ENCODE measurements at regions not wholly inside any gene's neighbourhood (a gene's known extent, or its start where the extent isn't known, plus 50 kb on each side); places are given as distances from the start of the nearest gene placed in this dataset.
"Not testable (repeated sequence)": the region's sequence is repeated elsewhere in the genome, so short reads cannot be mapped to it uniquely, and the experiment has no call there.

GRCh38 chr2:36002941-36003340, 352.6 kb upstream of the CRIM1 start:
- TF ChIP-seq ZNF274 (IDR thresholded peaks at IDR 0.05; ENCODE audit: low read depth, low read length) = no peak
- H3K4me3 ChIP-seq (ENCODE audit: low read length) = no peak overlapping the region

GRCh38 chr2:35997488-35997887, 358.1 kb upstream of the CRIM1 start:
- H3K4me3 ChIP-seq (ENCODE audit: low read length) = no peak overlapping the region
- TF ChIP-seq ZNF274 (IDR thresholded peaks at IDR 0.05; ENCODE audit: low read depth, low read length) = no peak

GRCh38 chr2:35989503-35989902, 366.1 kb upstream of the CRIM1 start:
- TF ChIP-seq ZNF274 (IDR thresholded peaks at IDR 0.05; ENCODE audit: low read depth, low read length) = no peak
- no peak overlapping the region for H3K4me3 ChIP-seq (ENCODE audit: low read length)

- no peak overlapping the region for H3K4me3 ChIP-seq (ENCODE audit: low read length)
- TF ChIP-seq ZNF274 (IDR thresholded peaks at IDR 0.05; ENCODE audit: low read depth, low read length) = no peak
These were observed 366.5 kb upstream of the CRIM1 start for GRCh38 chr2:35989040-35989439.

GRCh38 chr2:35986871-35987270, 368.7 kb upstream of the CRIM1 start:
- no peak overlapping the region for H3K4me3 ChIP-seq (ENCODE audit: low read length)
- TF ChIP-seq ZNF274 (IDR thresholded peaks at IDR 0.05; ENCODE audit: low read depth, low read length) = no peak

- H3K4me3 ChIP-seq (ENCODE audit: low read length) = no peak overlapping the region
- no peak for TF ChIP-seq ZNF274 (IDR thresholded peaks at IDR 0.05; ENCODE audit: low read depth, low read length)
These were observed 377.4 kb upstream of the CRIM1 start for GRCh38 chr2:35978218-35978617.

- H3K4me3 ChIP-seq (ENCODE audit: low read length) = no peak overlapping the region
- no peak for TF ChIP-seq ZNF274 (IDR thresholded peaks at IDR 0.05; ENCODE audit: low read depth, low read length)
These were observed 379.0 kb upstream of the CRIM1 start for GRCh38 chr2:35976611-35977010.

GRCh38 chr2:35973737-35974132, 381.8 kb upstream of the CRIM1 start:
- TF ChIP-seq ZNF274 (IDR thresholded peaks at IDR 0.05; ENCODE audit: low read depth, low read length) = no peak
- H3K4me3 ChIP-seq (ENCODE audit: low read length) = no peak overlapping the region

- H3K4me3 ChIP-seq (ENCODE audit: low read length) = no peak overlapping the region
- TF ChIP-seq ZNF274 (IDR thresholded peaks at IDR 0.05; ENCODE audit: low read depth, low read length) = no peak
These were observed 382.3 kb upstream of the CRIM1 start for GRCh38 chr2:35973132-35973736.

- H3K4me3 ChIP-seq (ENCODE audit: low read length) = no peak overlapping the region
- TF ChIP-seq ZNF274 (IDR thresholded peaks at IDR 0.05; ENCODE audit: low read depth, low read length) = no peak
These were observed 391.8 kb upstream of the CRIM1 start for GRCh38 chr2:35963824-35964223.

- H3K4me3 ChIP-seq (ENCODE audit: low read length) = no peak overlapping the region
- TF ChIP-seq ZNF274 (IDR thresholded peaks at IDR 0.05; ENCODE audit: low read depth, low read length) = no peak
These were observed 392.2 kb upstream of the CRIM1 start for GRCh38 chr2:35963357-35963756.

- TF ChIP-seq ZNF274 (IDR thresholded peaks at IDR 0.05; ENCODE audit: low read depth, low read length) = no peak
- H3K4me3 ChIP-seq (ENCODE audit: low read length) = no peak overlapping the region
These were observed 392.9 kb upstream of the CRIM1 start for GRCh38 chr2:35962585-35963146.

GRCh38 chr2:35960596-35960995, 395.0 kb upstream of the CRIM1 start:
- H3K4me3 ChIP-seq (ENCODE audit: low read length) = no peak overlapping the region
- TF ChIP-seq ZNF274 (IDR thresholded peaks at IDR 0.05; ENCODE audit: low read depth, low read length) = no peak

- H3K4me3 ChIP-seq (ENCODE audit: low read length) = not testable (repeated sequence)
These were observed 398.5 kb upstream of the CRIM1 start for GRCh38 chr2:35957053-35957452.

GRCh38 chr2:35946478-35946877, 409.1 kb upstream of the CRIM1 start:
- TF ChIP-seq ZNF274 (IDR thresholded peaks at IDR 0.05; ENCODE audit: low read depth, low read length) = no peak
- H3K4me3 ChIP-seq (ENCODE audit: low read length) = no peak overlapping the region

- TF ChIP-seq ZNF274 (IDR thresholded peaks at IDR 0.05; ENCODE audit: low read depth, low read length) = no peak
- H3K4me3 ChIP-seq (ENCODE audit: low read length) = no peak overlapping the region
These were observed 416.7 kb upstream of the CRIM1 start for GRCh38 chr2:35938838-35939237.

All from GM08714 (cell line).